ENCODE measurements at regions not wholly inside any gene's neighbourhood (a gene's known extent, or its start where the extent isn't known, plus 50 kb on each side); places are given as distances from the start of the nearest gene placed in this dataset.

GRCh38 chr10:121084016-121084674 lies 233.0 kb downstream of the WDR11 start:
- no peak for ATAC-seq
- no peak for DNase-seq
- CTCF ChIA-PET: no interaction called here
- H3K36me3 Mint-ChIP-seq (ENCODE audit: low read depth): no peaks in the 10 kb centered on the region
- H3K27me3 Mint-ChIP-seq (ENCODE audit: low read depth): no peaks in the 10 kb centered on the region
- H3K4me3 Mint-ChIP-seq: no peak overlapping the region
- H3K27ac Mint-ChIP-seq: no peak overlapping the region
- H3K4me1 Mint-ChIP-seq (ENCODE audit: low read depth): no peaks in the 10 kb centered on the region
- H3K9me3 Mint-ChIP-seq (ENCODE audit: insufficient read depth): no peaks in the 10 kb centered on the region
- POLR2A ChIA-PET: no interaction called here

DNA sequence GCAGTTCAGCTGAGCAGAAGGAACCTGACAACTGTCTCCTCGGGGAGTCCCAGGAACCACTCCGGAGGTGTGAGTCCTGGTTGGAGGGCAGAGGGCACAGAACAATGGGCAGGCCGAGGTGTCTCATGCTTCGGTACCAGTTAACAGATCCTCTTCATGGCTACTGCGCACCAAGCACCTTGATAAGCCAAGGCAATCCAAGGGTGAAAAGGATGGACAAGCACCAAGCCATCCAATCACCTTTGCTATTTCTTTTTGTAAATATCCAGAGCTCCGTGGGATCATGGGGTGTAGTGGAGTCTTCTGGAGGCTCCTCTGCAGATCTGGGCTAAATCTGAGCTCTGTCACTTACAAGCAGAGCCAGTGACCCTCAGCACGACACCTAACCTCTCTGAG lies 233.5 kb downstream of the WDR11 start:
- Mint-ChIP-seq H3K4me1 (ENCODE audit: low read depth) (no peaks in the 10 kb centered on the region), H3K4me3 (no peak overlapping the region), H3K9me3 (ENCODE audit: insufficient read depth) (no peaks in the 10 kb centered on the region), H3K27ac (no peak overlapping the region), H3K27me3 (ENCODE audit: low read depth) (no peaks in the 10 kb centered on the region), H3K36me3 (ENCODE audit: low read depth) (no peaks in the 10 kb centered on the region)
- ChIA-PET CTCF (no interaction called here), POLR2A (no interaction called here)
- DNase-seq: no peak
- ATAC-seq: no peak

DNA sequence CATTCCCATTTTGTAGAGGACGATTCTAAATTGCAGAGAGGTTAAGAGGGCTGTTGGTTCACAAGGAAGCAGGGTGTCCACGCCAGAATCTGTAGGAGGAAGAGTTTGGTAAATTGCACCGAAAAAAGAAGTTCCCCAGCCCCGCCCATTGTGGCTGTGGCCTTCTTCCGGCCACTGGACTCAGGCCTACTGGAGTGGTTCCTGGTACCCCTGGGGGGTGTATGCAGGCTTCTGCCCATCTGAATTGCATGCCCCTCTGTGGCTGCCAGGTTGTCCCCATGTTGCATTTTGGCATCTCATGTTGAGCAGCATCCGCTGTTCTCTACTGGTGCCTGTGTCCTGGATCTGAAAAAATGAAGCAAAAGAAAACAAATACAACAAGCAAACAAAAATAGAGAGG lies 234.2 kb downstream of the WDR11 start:
- H3K27ac Mint-ChIP-seq: no peak overlapping the region
- CTCF ChIA-PET: no interaction called here

DNA sequence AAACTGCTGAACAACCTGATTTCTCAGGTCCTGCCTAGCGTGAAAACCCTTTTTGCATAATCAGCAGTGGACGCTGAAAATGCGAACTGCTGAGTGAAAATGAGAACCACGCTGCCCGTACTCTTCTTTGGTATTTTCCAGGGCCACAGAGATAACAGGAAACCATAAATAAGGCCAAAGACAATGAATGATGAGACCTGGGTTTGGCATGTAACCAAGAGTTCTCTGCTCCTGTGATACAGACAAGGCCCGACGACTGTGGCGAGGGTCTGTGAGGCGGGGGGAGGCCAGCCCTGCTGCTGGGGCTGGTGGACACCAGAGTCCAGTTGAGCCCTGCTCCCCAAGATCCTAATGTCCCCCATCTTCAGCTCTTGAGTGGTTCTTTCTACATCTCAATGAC lies 236.0 kb downstream of the WDR11 start:
- ATAC-seq: no peak
- CTCF ChIA-PET: no interaction called here

More for the DNA sequence above, 234.2 kb downstream of the WDR11 start:
- no peak for DNase-seq
- H3K4me1 Mint-ChIP-seq (ENCODE audit: low read depth): no peaks in the 10 kb centered on the region
- H3K27me3 Mint-ChIP-seq (ENCODE audit: low read depth): no peaks in the 10 kb centered on the region
- H3K4me3 Mint-ChIP-seq: no peak overlapping the region
- H3K36me3 Mint-ChIP-seq (ENCODE audit: low read depth): no peaks in the 10 kb centered on the region
- no peak for ATAC-seq
- H3K9me3 Mint-ChIP-seq (ENCODE audit: insufficient read depth): no peaks in the 10 kb centered on the region
- POLR2A ChIA-PET: no interaction called here

GRCh38 chr10:121087688-121088087 lies 236.5 kb downstream of the WDR11 start:
- CTCF ChIA-PET: no interaction called here
- Mint-ChIP-seq H3K4me3 (no peak overlapping the region), H3K36me3 (ENCODE audit: low read depth) (no peaks in the 10 kb centered on the region), H3K4me1 (ENCODE audit: low read depth) (no peaks in the 10 kb centered on the region), H3K27ac (no peak overlapping the region), H3K27me3 (ENCODE audit: low read depth) (no peaks in the 10 kb centered on the region), H3K9me3 (ENCODE audit: insufficient read depth) (peaks cover 4% of the 10 kb centered on the region)
- no peak for ATAC-seq
- POLR2A ChIA-PET: no interaction called here
- DNase-seq: no peak

More for the DNA sequence above, 236.0 kb downstream of the WDR11 start:
- H3K36me3 Mint-ChIP-seq (ENCODE audit: low read depth): no peaks in the 10 kb centered on the region
- H3K27ac Mint-ChIP-seq: no peak overlapping the region
- POLR2A ChIA-PET: no interaction called here
- H3K9me3 Mint-ChIP-seq (ENCODE audit: insufficient read depth): peaks cover 4% of the 10 kb centered on the region
- no peaks in the 10 kb centered on the region for H3K4me1 Mint-ChIP-seq (ENCODE audit: low read depth)
- DNase-seq: no peak
- no peak overlapping the region for H3K4me3 Mint-ChIP-seq
- no peaks in the 10 kb centered on the region for H3K27me3 Mint-ChIP-seq (ENCODE audit: low read depth)

DNA sequence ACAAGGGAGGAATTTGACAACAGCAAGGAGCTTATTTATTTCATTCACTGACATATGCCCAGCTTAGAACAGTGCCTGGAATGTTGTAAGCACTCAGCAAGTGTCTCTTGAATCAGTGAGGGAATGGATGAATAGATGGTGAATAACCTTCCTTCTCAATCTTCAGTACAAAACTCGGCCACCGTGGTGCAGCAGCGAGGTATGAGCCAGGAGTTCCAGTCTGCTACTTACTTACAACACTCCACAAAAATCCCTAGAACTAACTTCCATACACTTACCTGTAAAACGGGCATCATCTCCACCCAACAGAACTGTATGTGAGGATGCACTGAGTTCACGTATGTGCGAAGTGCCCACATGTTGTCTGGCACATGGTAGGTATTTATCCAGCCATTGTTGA lies 237.4 kb downstream of the WDR11 start:
- no peaks in the 10 kb centered on the region for H3K36me3 Mint-ChIP-seq (ENCODE audit: low read depth)
- POLR2A ChIA-PET: no interaction called here
- CTCF ChIA-PET: no interaction called here

GRCh38 chr10:121089434-121089833 lies 238.3 kb downstream of the WDR11 start:
- no peak overlapping the region for H3K27ac Mint-ChIP-seq
- DNase-seq (no peak), ATAC-seq (no peak)
- no peaks in the 10 kb centered on the region for H3K36me3 Mint-ChIP-seq (ENCODE audit: low read depth)
- no peaks in the 10 kb centered on the region for H3K4me1 Mint-ChIP-seq (ENCODE audit: low read depth)
- ChIA-PET CTCF (no interaction called here), POLR2A (no interaction called here)
- H3K27me3 Mint-ChIP-seq (ENCODE audit: low read depth): no peaks in the 10 kb centered on the region
- no peak overlapping the region for H3K4me3 Mint-ChIP-seq
- H3K9me3 Mint-ChIP-seq (ENCODE audit: insufficient read depth): peaks cover 4% of the 10 kb centered on the region

More for the DNA sequence above, 237.4 kb downstream of the WDR11 start:
- H3K4me3 Mint-ChIP-seq: no peak overlapping the region
- peaks cover 4% of the 10 kb centered on the region for H3K9me3 Mint-ChIP-seq (ENCODE audit: insufficient read depth)
- H3K27ac Mint-ChIP-seq: no peak overlapping the region
- no peak for ATAC-seq
- no peaks in the 10 kb centered on the region for H3K27me3 Mint-ChIP-seq (ENCODE audit: low read depth)
- H3K4me1 Mint-ChIP-seq (ENCODE audit: low read depth): no peaks in the 10 kb centered on the region
- DNase-seq: no peak

DNA sequence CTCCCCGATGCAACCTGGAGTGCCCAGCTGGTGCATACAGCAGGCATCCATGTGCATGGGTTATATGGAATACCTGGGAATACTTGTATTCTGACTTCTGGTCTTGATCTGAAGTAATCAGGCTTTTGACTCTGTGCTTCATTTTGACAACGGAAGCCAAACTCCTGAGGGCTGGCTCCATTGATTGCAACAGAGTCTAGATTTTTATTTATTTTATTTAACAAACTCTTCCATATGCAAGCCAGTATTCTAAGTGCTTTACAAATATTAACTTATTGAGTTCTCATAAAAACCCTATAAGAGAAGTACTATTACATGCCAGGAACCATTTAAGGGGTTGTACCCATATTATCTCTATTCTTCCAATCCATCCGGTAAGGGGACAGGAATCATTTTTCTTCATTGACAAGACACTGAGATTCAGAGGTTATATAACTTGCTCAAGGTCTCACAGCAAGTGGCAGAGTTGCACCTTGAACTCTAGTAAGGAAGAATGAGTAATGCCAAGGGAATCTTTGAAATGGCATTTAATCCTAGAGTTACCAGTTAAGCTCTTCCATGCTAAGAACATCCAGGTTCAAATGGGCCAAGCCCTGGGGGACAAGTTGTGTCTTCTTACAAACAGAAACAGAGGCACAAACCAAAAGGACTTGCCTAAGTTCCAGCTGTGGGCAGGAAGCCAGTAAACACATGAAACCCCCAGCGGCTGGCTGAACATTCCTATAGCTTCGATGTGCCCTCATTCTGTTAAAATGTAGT lies 241.0 kb downstream of the WDR11 start:
- Mint-ChIP-seq H3K36me3 (ENCODE audit: low read depth) (no peaks in the 10 kb centered on the region), H3K27ac (no peak overlapping the region), H3K4me3 (no peak overlapping the region), H3K9me3 (ENCODE audit: insufficient read depth) (peaks cover 4% of the 10 kb centered on the region), H3K27me3 (ENCODE audit: low read depth) (no peaks in the 10 kb centered on the region), H3K4me1 (ENCODE audit: low read depth) (no peaks in the 10 kb centered on the region)
- POLR2A ChIA-PET: no interaction called here
- CTCF ChIA-PET: no interaction called here
- DNase-seq: no peak
- ATAC-seq: no peak

- POLR2A ChIA-PET: no interaction called here
- ATAC-seq (no peak), DNase-seq (no peak)
- H3K4me1 Mint-ChIP-seq (ENCODE audit: low read depth): no peaks in the 10 kb centered on the region
- H3K27ac Mint-ChIP-seq: no peak overlapping the region
- H3K4me3 Mint-ChIP-seq: no peak overlapping the region
- no peaks in the 10 kb centered on the region for H3K36me3 Mint-ChIP-seq (ENCODE audit: low read depth)
- CTCF ChIA-PET: no interaction called here
- no peaks in the 10 kb centered on the region for H3K27me3 Mint-ChIP-seq (ENCODE audit: low read depth)
- H3K9me3 Mint-ChIP-seq (ENCODE audit: insufficient read depth): peaks cover 4% of the 10 kb centered on the region
These were observed 241.5 kb downstream of the WDR11 start for GRCh38 chr10:121092720-121093095.

- Mint-ChIP-seq H3K4me3 (no peak overlapping the region), H3K27me3 (ENCODE audit: low read depth) (no peaks in the 10 kb centered on the region), H3K27ac (no peak overlapping the region), H3K9me3 (ENCODE audit: insufficient read depth) (peaks cover 4% of the 10 kb centered on the region), H3K36me3 (ENCODE audit: low read depth) (no peaks in the 10 kb centered on the region), H3K4me1 (ENCODE audit: low read depth) (no peaks in the 10 kb centered on the region)
- no peak for DNase-seq
- CTCF ChIA-PET: no interaction called here
- no peak for ATAC-seq
- POLR2A ChIA-PET: no interaction called here
These were observed 245.7 kb downstream of the WDR11 start for GRCh38 chr10:121096617-121097431.

DNA sequence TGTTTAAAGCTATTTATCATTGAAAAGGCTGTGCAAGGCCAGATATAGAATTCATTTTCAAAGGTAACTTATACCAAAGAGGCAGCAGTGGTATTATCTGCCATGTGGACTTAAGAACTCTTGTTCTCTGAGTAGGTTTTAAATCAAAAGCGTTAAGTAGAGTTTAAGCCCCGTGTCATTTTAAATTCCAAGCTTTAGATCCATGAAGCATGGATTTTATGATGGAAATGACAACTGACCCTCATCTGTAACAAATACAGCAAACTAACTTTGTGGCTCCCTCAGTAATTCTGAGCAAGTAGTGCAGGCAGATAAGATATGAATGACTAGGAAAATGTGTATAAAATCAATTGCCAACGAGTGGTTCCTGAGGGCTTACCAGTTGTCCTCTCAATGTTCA lies 247.0 kb downstream of the WDR11 start:
- Mint-ChIP-seq H3K27ac (no peak overlapping the region), H3K4me3 (no peak overlapping the region), H3K4me1 (ENCODE audit: low read depth) (no peaks in the 10 kb centered on the region), H3K27me3 (ENCODE audit: low read depth) (no peaks in the 10 kb centered on the region), H3K36me3 (ENCODE audit: low read depth) (no peaks in the 10 kb centered on the region), H3K9me3 (ENCODE audit: insufficient read depth) (no peaks in the 10 kb centered on the region)
- ChIA-PET CTCF (no interaction called here), POLR2A (no interaction called here)
- DNase-seq (no peak), ATAC-seq (no peak)

DNA sequence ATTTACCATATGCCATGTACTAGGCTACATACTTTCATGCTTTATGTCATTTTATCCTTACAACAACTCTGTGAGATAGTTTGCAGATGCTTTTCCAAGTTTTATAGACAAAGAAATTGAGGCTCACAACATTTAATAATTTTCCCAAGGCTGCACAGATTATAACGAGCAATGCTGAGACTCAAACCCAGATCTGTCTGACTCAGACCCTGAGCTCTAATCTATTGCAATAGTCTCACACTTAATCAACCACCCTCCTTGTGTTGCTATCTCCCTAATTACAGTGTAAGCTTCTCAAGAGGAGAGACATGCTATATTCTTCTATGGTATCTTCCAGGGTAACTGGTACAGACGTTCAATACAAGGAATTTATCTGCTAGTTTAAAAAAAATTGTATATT lies 247.6 kb downstream of the WDR11 start:
- Mint-ChIP-seq H3K27me3 (ENCODE audit: low read depth) (no peaks in the 10 kb centered on the region), H3K4me1 (ENCODE audit: low read depth) (no peaks in the 10 kb centered on the region), H3K36me3 (ENCODE audit: low read depth) (no peaks in the 10 kb centered on the region), H3K9me3 (ENCODE audit: insufficient read depth) (no peaks in the 10 kb centered on the region), H3K4me3 (no peak overlapping the region), H3K27ac (no peak overlapping the region)
- ATAC-seq (no peak), DNase-seq (no peak)
- ChIA-PET POLR2A (no interaction called here), CTCF (no interaction called here)

Measured in activated CD8-positive, alpha-beta T cell treated with anti-CD3 and anti-CD28 coated beads, Interleukin-2, amount 10 ng/mL, durations not matched to agents 7 days and 5 days (primary cell).